SKM-1 (cell line): ENCODE measurements at regions not wholly inside any gene's neighbourhood (a gene's known extent, or its start where the extent isn't known, plus 50 kb on each side); places are given as distances from the start of the nearest gene placed in this dataset.
A peak's percentile ranks its signal among the peaks of the same experiment; 100 is the strongest.

ENCODE experiments used
- DNase-seq: peaks from one replicate; lab custom pipeline; 2025; ENCODE audit not compliant: unreplicated experiment; lab: John Stamatoyannopoulos, UW

GRCh38 chr3:107428051-107428858 is 51.0 kb downstream of the CCDC54 start:
- DNase-seq = no peak

GRCh38 chr3:107429320-107430181 is 52.3 kb downstream of the CCDC54 start:
- peak; percentile 68 for DNase-seq

DNA sequence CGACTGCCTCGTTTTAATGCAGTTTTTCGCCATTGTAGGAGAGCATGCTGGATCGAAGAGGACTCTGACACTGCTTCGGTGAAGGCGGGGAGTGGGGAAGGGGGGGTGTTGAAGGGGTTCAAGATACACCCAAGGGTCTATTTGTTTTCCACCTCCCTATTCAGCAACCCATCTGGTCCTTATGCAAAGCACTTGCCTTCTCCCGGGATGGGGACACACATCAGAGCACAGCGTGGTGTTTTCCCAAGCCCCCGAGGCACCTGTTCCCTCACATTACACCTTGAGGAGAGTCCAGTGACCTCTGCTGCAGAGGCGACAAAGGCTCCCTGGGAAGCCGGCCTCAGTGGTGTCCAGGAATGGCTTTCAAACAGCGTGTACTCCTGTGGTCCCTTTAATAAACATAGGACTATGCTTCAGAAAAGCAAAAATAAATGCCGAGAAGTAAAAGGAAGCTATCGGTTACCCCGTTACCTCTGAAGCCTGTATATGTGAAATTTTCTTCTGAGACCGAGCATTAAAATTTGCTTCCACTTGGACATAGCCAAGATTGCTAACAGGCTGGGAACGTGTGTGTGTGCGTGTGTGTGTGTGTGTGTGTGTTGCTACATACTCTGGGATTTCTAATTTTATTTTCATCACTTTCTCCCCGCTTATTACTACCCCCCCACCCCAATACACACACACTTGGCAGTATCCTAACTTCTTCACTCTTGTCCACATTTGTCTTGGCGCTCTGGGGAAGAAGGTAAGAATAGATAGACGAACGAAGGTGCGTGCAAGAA is 53.2 kb downstream of the CCDC54 start:
- DNase-seq = no peak

DNA sequence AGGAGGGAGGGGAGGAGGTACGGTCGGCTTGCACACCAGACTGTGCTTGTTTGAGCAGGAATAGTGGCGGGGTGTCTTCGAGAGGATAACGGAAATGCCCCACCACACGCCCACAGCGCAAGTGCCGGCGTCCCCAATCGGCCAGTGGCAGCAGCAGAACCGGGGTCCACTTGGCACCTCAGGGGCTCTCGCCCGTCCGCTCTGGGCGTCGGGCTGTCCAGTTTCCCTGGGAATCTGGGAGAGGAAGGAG is 53.7 kb downstream of the CCDC54 start:
- no peak for DNase-seq

GRCh38 chr3:107431246-107432012 is 54.2 kb downstream of the CCDC54 start:
- DNase-seq = no peak

DNA sequence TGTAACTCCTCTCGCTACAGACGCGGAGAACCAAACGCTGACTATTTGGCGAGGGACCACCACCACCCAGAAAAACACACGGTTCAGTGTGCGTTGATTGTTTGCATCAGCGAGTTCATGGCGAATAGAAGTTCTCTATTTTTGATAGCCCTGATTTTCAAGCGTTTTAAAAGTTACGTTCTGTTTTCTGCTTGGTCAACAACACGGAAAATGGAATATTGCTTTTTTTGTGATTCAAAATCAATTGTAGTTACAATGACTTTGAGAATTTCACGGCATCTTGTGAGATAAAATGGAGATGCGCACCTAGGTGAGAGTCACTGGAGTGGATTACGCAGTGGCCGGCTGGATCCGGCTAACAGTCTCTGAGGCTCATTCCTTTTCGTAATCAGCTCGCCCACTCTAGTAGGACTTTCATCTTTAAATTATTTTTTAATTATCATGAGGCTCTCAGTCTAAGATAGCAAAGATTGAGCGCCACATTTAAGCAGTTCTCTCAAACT is 54.8 kb downstream of the CCDC54 start:
- DNase-seq = no peak

- DNase-seq = no peak
These were observed 55.4 kb downstream of the CCDC54 start for GRCh38 chr3:107432646-107433045.

GRCh38 chr3:107436029-107436428 is 58.8 kb downstream of the CCDC54 start:
- no peak for DNase-seq

DNA sequence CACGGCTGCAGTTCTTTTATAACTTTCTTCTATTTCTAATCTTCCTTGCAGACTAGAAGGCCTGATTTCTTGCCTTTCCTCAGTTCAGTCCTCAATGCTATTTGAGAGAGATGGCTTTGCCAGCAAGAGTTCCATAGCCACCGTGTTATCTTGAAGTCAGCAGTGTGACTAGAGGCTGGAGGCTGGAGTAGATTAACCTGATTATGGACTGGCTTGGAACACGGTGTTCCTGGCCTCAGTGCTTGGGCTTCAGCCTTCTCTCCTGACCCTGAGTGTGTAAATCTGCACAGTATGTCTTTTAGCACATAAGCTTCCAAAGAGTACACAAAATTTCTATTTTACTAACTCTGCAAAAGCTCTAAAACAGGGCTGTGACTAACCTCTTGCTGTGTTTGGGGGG is 61.4 kb downstream of the CCDC54 start:
- no peak for DNase-seq

DNA sequence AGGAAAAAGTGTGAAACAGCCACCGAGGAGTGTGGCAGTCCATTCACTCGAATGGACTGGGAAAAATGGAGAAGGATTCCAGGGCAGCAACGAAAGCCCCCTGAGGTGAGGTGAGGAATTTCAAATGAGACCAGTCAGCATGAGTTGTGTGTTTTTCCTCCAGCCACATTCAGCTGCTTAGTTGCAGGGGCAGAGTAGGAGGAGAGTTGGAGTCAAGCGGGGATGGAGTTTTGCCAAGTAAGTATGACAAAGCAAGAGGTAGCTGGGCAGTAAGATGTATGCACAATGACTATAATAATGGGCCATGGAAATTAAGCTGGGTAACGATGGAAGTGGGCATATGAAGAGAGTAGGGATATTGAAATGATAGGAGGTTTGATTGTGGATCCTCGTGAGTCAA is 64.4 kb downstream of the CCDC54 start:
- no peak for DNase-seq

DNA sequence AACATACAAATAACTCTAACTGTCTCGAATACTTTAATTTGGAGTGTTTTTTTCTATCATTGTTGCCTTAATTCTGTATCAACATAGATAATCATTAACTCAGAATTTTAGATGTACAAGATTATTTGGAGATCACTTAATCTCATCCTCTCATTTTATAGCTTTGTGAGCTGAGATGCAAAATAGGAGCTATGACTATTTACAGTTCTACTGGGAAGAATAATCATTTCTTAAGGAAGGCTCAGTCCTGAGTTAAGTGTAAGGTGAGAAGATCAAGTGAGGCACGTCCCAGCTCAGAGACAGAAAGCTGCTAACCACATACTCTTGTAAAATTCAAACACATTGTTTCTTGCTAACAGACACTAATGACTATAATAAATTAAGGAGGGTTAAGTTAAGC is 66.2 kb downstream of the CCDC54 start:
- no peak for DNase-seq

- no peak for DNase-seq
These were observed 69.5 kb downstream of the CCDC54 start for GRCh38 chr3:107446706-107447105.

DNA sequence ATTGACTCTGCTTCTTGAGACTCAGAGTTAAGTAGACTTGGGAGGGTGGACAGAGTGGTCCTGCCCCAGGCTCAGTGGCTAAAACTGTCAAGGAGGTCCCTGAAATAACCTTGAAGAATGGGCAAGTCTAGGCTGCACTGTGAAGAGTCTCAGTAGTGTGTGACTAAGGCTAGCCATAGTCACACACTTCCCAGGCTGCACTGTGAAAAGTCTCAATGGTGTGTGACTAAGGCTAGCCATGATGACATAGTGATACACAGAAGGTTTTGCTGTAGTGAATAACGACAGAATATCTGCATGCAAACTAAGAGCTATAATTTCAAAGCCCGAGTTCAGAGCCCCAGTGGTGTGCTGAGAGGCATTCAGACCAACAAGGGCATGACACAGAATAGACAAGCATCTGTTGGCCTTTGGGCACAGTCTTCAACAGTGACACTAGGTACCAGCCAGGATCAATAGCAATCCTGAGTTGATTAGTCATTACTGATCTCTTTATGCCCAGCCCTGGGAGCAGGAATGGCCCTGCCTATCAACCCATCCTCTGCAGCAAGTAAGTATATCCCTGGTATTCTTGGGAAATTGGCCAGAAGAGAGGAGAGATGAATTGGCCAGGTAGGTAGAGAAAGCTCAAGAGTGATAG is 72.4 kb upstream of the BBX start:
- DNase-seq = no peak

DNA sequence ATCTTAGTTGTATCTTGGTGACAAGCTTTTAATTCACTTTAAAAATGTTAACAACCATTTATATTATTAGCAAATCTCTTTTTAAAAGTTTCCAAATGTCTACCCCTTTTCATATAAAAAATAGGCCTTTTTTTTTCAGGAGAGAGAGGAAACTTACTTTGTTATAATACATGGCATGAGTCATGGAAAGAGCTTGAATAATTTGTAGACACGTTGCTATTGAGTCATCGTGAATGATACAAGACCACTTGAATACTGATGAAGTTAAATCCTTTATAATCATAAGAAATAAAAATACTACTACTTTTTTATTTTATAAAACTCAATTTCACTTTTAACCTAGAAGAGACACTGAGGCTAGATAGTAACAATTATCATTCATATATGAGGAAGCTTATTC is 70.3 kb upstream of the BBX start:
- no peak for DNase-seq

DNA sequence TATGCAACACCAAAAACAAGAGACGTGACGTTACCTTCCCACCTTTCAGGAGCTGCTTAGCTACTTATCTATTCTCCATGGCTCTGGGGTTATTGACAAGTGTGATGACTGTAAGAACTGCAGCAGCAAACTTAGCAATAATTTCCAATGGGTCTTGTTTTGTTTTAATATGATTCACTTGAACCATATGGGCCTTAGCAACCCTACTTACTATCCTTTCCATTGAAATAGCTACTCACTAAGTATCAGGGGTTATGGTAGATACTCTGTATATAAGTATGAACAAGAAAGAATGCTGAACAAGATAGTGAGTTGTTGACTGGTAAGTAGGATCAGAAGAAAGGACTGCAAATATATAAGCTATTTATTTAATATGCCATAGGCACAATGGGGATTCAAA is 69.3 kb upstream of the BBX start:
- no peak for DNase-seq

- DNase-seq = no peak
These were observed 67.1 kb upstream of the BBX start for GRCh38 chr3:107455621-107456020.

- DNase-seq = no peak
These were observed 66.3 kb upstream of the BBX start for GRCh38 chr3:107456501-107456900.

GRCh38 chr3:107458871-107459270 is 63.9 kb upstream of the BBX start:
- no peak for DNase-seq

DNA sequence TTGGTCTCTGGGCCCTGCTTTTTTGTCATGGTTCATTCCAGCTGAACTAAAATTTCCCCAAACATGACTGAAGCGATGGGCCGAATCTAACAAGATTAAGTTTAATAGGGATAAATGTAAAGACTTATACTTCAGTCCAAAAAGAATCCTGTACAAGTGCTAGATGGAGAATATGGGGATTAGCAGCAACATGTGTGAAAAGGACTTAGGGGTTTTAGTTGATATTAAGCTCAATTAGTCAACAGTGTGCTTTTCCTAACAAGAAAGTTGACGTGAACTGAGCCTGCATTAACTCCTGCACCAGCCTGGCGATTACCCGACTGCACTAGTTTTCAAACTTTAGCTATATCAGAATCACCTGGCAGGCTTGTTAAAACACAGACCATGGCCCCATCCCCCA is 61.0 kb upstream of the BBX start:
- DNase-seq = no peak

- DNase-seq = no peak
These were observed 58.7 kb upstream of the BBX start for GRCh38 chr3:107464037-107464436.
